NCI-H526 (cell line): ENCODE measurements at regions not wholly inside any gene's neighbourhood (a gene's known extent, or its start where the extent isn't known, plus 50 kb on each side); places are given as distances from the start of the nearest gene placed in this dataset.
"Not testable (repeated sequence)": the region's sequence is repeated elsewhere in the genome, so short reads cannot be mapped to it uniquely, and the experiment has no call there.

Experiments used
- DNase-seq, 2 experiments: peaks; one replicate each; lab custom pipeline; 2025; lab: John Stamatoyannopoulos, UW

GRCh38 chr4:71841336-71841735 lies 57.5 kb upstream of the GC start:
- no peak for DNase-seq

- no peak for DNase-seq
Measured at GRCh38 chr4:71847300-71847699, 63.4 kb upstream of the GC start.

GRCh38 chr4:71855944-71856343 lies 72.1 kb upstream of the GC start:
- no peak for DNase-seq

GRCh38 chr4:71857713-71858451 lies 74.0 kb upstream of the GC start:
- no peak for DNase-seq

GRCh38 chr4:71860643-71861042 lies 76.8 kb upstream of the GC start:
- DNase-seq = peak in 1 of 2 experiments; percentile 11

- no peak for DNase-seq
Measured at GRCh38 chr4:71862315-71862714, 78.4 kb upstream of the GC start.

- no peak for DNase-seq
Measured at GRCh38 chr4:71863457-71863856, 79.6 kb upstream of the GC start.

- no peak for DNase-seq
Measured at GRCh38 chr4:71864380-71864779, 80.5 kb upstream of the GC start.

GRCh38 chr4:71866212-71866885 lies 82.5 kb upstream of the GC start:
- DNase-seq = no peak

GRCh38 chr4:71867598-71867997 lies 83.7 kb upstream of the GC start:
- DNase-seq = no peak

GRCh38 chr4:71870456-71870855 lies 86.6 kb upstream of the GC start:
- no peak for DNase-seq

GRCh38 chr4:71872221-71872620 lies 88.3 kb upstream of the GC start:
- no peak for DNase-seq

GRCh38 chr4:71872767-71873415 lies 89.0 kb upstream of the GC start:
- DNase-seq = no peak

GRCh38 chr4:71878376-71878775 lies 94.5 kb upstream of the GC start:
- DNase-seq = peak; percentile 79 to 87

- DNase-seq = no peak
Measured at GRCh38 chr4:71882113-71882841, 98.4 kb upstream of the GC start.

- not testable (repeated sequence) for DNase-seq
Measured at GRCh38 chr4:71900366-71900765, 116.5 kb upstream of the GC start.

- not testable (repeated sequence) for DNase-seq
Measured at GRCh38 chr4:71905594-71905993, 121.7 kb upstream of the GC start.

GRCh38 chr4:71906096-71906495 lies 122.2 kb upstream of the GC start:
- no peak for DNase-seq

- no peak for DNase-seq
Measured at GRCh38 chr4:71907071-71907470, 123.2 kb upstream of the GC start.

- DNase-seq = no peak
Measured at GRCh38 chr4:71907782-71908181, 123.9 kb upstream of the GC start.

- DNase-seq = no peak
Measured at GRCh38 chr4:71913275-71913674, 118.5 kb upstream of the NPFFR2 start.

GRCh38 chr4:71923070-71923469 lies 108.7 kb upstream of the NPFFR2 start:
- no peak for DNase-seq

GRCh38 chr4:71930459-71930858 lies 101.3 kb upstream of the NPFFR2 start:
- DNase-seq = no peak
